Hepatocyte (in vitro differentiated cells): ENCODE measurements at regions not wholly inside any gene's neighbourhood (a gene's known extent, or its start where the extent isn't known, plus 50 kb on each side); places are given as distances from the start of the nearest gene placed in this dataset.

Experiments used
- DNase-seq: peaks from one replicate; pipeline ENCODE4 v3.0.0-alpha.2; 2016; ENCODE audit warnings: low spot score
- H2AFZ ChIP-seq: fragments of 200-600 bp; sonication (generic); 2 replicates; pipeline ENCODE4 v1.6.0; 2016; ENCODE audit warnings: antibody characterized with exemption, mild to moderate bottlenecking
- H3K27ac ChIP-seq: fragments of 200-600 bp; sonication (generic); 2 replicates; pipeline ENCODE4 v1.5.1; 2016; ENCODE audit warnings: mild to moderate bottlenecking
- H3K27me3 ChIP-seq: fragments of 200-600 bp; sonication (generic); 2 replicates; pipeline ENCODE4 v1.6.1; 2016
- H3K36me3 ChIP-seq: fragments of 200-600 bp; sonication (generic); replicated peaks from 2 replicates; pipeline ENCODE4 v1.5.1; 2016; ENCODE audit warnings: low read depth; ENCODE audit not compliant: insufficient read depth
- H3K4me1 ChIP-seq: fragments of 200-600 bp; sonication (generic); 2 replicates; pipeline ENCODE4 v1.5.1; 2016; ENCODE audit warnings: mild to moderate bottlenecking, moderate library complexity; ENCODE audit not compliant: insufficient read depth
- H3K4me2 ChIP-seq: fragments of 200-600 bp; sonication (generic); 2 replicates; pipeline ENCODE4 v1.6.0; 2016
- H3K4me3 ChIP-seq: fragments of 200-600 bp; sonication (generic); 2 replicates; pipeline ENCODE4 v1.5.1; 2016; ENCODE audit warnings: mild to moderate bottlenecking
- H3K79me2 ChIP-seq: fragments of 200-600 bp; sonication (generic); 2 replicates; pipeline ENCODE4 v1.6.0; 2017; ENCODE audit warnings: mild to moderate bottlenecking
- H3K9me2 ChIP-seq: fragments of 200-600 bp; sonication (generic); replicated peaks from 2 replicates; pipeline ENCODE4 v1.6.0; 2017; ENCODE audit warnings: mild to moderate bottlenecking; ENCODE audit not compliant: insufficient read depth
- H3K9me3 ChIP-seq: fragments of 200-600 bp; sonication (generic); 2 replicates; pipeline ENCODE4 v1.5.1; 2016; ENCODE audit warnings: low read depth, mild to moderate bottlenecking
- H4K20me1 ChIP-seq: fragments of 200-600 bp; sonication (generic); 2 replicates; pipeline ENCODE4 v1.6.0; 2016; ENCODE audit warnings: mild to moderate bottlenecking; ENCODE audit not compliant: insufficient read depth, poor library complexity, severe bottlenecking
- CTCF ChIP-seq: fragments of 200-600 bp; sonication (generic); IDR thresholded peaks from 2 replicates; pipeline ENCODE4 v1.5.1; 2016; ENCODE audit warnings: antibody characterized with exemption, mild to moderate bottlenecking; ENCODE audit not compliant: poor library complexity
- EZH2 ChIP-seq: fragments of 200-600 bp; sonication (generic); IDR thresholded peaks from 2 replicates; pipeline ENCODE4 v1.6.1; 2016; ENCODE audit warnings: antibody characterized with exemption, mild to moderate bottlenecking, borderline replicate concordance
- EZH2phosphoT487 ChIP-seq: fragments of 200-600 bp; sonication (generic); IDR thresholded peaks from one replicate; pipeline ENCODE4 v1.6.1; 2018; ENCODE audit warnings: antibody characterized with exemption, mild to moderate bottlenecking, low read depth, moderate library complexity; ENCODE audit not compliant: unreplicated experiment, severe bottlenecking
- WGBS: methylation state at CpG from one replicate; pipeline ENCODE4 v1.1.6; 2016; ENCODE audit warnings: low lambda C conversion rate; ENCODE audit errors: missing lambda C conversion rate; 5-methylcytosine and 5-hydroxymethylcytosine counted together

- no peak overlapping the region for H3K4me2 ChIP-seq
- H3K27ac ChIP-seq: peak overlapping the region; percentile 91
Measured at GRCh38 chr4:138909587-138909986, 106.0 kb upstream of the NOCT start.

GRCh38 chr4:138908134-138908533 lies 107.4 kb upstream of the NOCT start:
- Histone ChIP-seq H3K27ac (no peak overlapping the region), H3K4me3 (no peak overlapping the region), H3K9me3 (no peaks in the 10 kb centered on the region), H3K79me2 (no peaks in the 10 kb centered on the region), H2AFZ (no peak overlapping the region), H3K9me2 (no peaks in the 10 kb centered on the region), H3K4me2 (no peak overlapping the region), H3K27me3 (no peaks in the 10 kb centered on the region), H3K36me3 (no peaks in the 10 kb centered on the region), H3K4me1 (peaks cover 29% of the 10 kb centered on the region), H4K20me1 (no peaks in the 10 kb centered on the region)
- no peak for DNase-seq
- WGBS: 94% methylated on average over 5 of the region's 5 CpGs
- TF ChIP-seq CTCF (no peak), EZH2 (no peak)

More at GRCh38 chr4:138909587-138909986, 106.0 kb upstream of the NOCT start:
- Histone ChIP-seq H4K20me1 (no peaks in the 10 kb centered on the region), H3K79me2 (no peaks in the 10 kb centered on the region), H3K9me3 (no peaks in the 10 kb centered on the region), H2AFZ (no peak overlapping the region), H3K4me1 (peaks cover 31% of the 10 kb centered on the region), H3K9me2 (no peaks in the 10 kb centered on the region), H3K27me3 (no peaks in the 10 kb centered on the region), H3K4me3 (no peak overlapping the region), H3K36me3 (no peaks in the 10 kb centered on the region)
- TF ChIP-seq CTCF: no peak
- no peak for TF ChIP-seq EZH2phosphoT487
- TF ChIP-seq EZH2: no peak
- 92% methylated on average over 4 of the region's 4 CpGs for WGBS
- DNase-seq: no peak

DNA sequence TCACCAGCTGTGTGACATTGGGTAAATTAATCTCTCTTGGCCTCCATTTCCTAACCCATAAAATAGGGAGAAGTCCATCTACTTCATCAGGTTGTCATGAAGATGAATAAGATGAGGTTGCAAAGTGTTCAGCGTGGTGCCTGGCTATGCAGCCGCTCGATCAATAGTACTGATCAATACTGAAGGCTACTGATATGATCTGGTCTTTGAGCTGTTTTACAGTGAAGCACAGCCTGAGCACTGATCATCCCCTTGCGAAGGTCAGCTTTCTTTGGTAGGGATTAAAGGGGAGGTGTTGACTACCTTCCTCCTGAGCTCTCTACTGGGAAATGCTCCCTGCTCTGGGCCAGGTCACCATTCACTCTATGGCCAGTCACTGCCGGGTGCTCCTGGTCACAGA lies 108.4 kb upstream of the NOCT start:
- DNase-seq: no peak
- H3K9me2 ChIP-seq: no peaks in the 10 kb centered on the region
- no peak for TF ChIP-seq EZH2phosphoT487
- no peak for TF ChIP-seq EZH2
- no peak for TF ChIP-seq CTCF
- H3K4me1 ChIP-seq: peaks cover 20% of the 10 kb centered on the region
- H2AFZ ChIP-seq: no peak overlapping the region
- H3K9me3 ChIP-seq: no peaks in the 10 kb centered on the region
- H4K20me1 ChIP-seq: no peaks in the 10 kb centered on the region
- 95% methylated on average over 5 of the region's 5 CpGs for WGBS
- H3K4me3 ChIP-seq: no peak overlapping the region
- no peak overlapping the region for H3K27ac ChIP-seq
- H3K27me3 ChIP-seq: no peaks in the 10 kb centered on the region
- H3K36me3 ChIP-seq: no peaks in the 10 kb centered on the region
- no peak overlapping the region for H3K4me2 ChIP-seq
- no peaks in the 10 kb centered on the region for H3K79me2 ChIP-seq

DNA sequence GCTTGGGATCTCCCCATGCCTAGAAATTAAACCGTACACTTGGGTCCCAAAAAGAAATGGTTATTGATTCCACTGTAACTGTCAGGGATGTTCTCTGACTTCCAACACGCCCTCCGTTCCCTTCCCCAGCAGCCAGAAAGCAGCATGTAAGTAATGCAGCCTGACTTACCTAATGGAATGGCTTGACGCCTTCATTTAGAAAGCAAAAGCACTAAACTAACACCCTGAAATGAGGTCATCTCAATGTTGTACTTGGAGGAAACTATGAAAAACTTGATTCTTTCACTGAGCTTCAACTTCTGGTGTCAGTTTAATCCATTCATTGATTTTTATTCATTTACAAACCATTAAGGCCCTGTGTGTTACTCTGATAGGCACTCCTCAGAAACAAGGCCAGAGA lies 110.8 kb upstream of the NOCT start:
- no peaks in the 10 kb centered on the region for H3K9me3 ChIP-seq
- H3K27me3 ChIP-seq: no peaks in the 10 kb centered on the region
- H3K4me2 ChIP-seq: no peak overlapping the region
- H3K4me3 ChIP-seq: no peak overlapping the region
- H3K9me2 ChIP-seq: no peaks in the 10 kb centered on the region
- DNase-seq: no peak
- H2AFZ ChIP-seq: no peak overlapping the region
- H3K36me3 ChIP-seq: no peaks in the 10 kb centered on the region
- peaks cover 1% of the 10 kb centered on the region for H3K4me1 ChIP-seq
- WGBS: 97% methylated on average over 4 of the region's 4 CpGs
- no peak for TF ChIP-seq CTCF
- no peak for TF ChIP-seq EZH2phosphoT487
- TF ChIP-seq EZH2: no peak
- H3K27ac ChIP-seq: no peak overlapping the region
- H4K20me1 ChIP-seq: no peaks in the 10 kb centered on the region
- H3K79me2 ChIP-seq: no peaks in the 10 kb centered on the region
